ENCODE measurements at regions not wholly inside any gene's neighbourhood (a gene's known extent, or its start where the extent isn't known, plus 50 kb on each side); places are given as distances from the start of the nearest gene placed in this dataset.

GRCh38 chr7:41328131-41328530, 374.8 kb downstream of the INHBA start:
- Histone ChIP-seq H3K27ac (no peak overlapping the region), H3K9me3 (no peaks in the 10 kb centered on the region), H3K4me1 (no peaks in the 10 kb centered on the region), H3K27me3 (no peaks in the 10 kb centered on the region), H3K4me3 (no peak overlapping the region), H3K36me3 (no peaks in the 10 kb centered on the region)
- TF ChIP-seq CTCF (IDR thresholded peaks at IDR 0.05): no peak
- intact Hi-C loops (cut with DNase I): no loop called here
- no peak for DNase-seq
- ATAC-seq: no peak

- Histone ChIP-seq H3K27me3 (no peaks in the 10 kb centered on the region), H3K4me3 (no peak overlapping the region), H3K27ac (no peak overlapping the region), H3K36me3 (no peaks in the 10 kb centered on the region), H3K4me1 (no peaks in the 10 kb centered on the region), H3K9me3 (no peaks in the 10 kb centered on the region)
- no peak for DNase-seq
- intact Hi-C loops (cut with DNase I): no loop called here
- ATAC-seq: no peak
- TF ChIP-seq CTCF (IDR thresholded peaks at IDR 0.05): no peak
These were observed 376.3 kb downstream of the INHBA start for GRCh38 chr7:41326616-41327015.

- no peak for TF ChIP-seq CTCF (IDR thresholded peaks at IDR 0.05)
- Histone ChIP-seq H3K36me3 (no peaks in the 10 kb centered on the region), H3K27me3 (no peaks in the 10 kb centered on the region), H3K4me3 (no peak overlapping the region), H3K4me1 (no peaks in the 10 kb centered on the region), H3K27ac (no peak overlapping the region), H3K9me3 (no peaks in the 10 kb centered on the region)
- DNase-seq (no peak), ATAC-seq (no peak)
- intact Hi-C loops (cut with DNase I): no loop called here
These were observed 379.1 kb downstream of the INHBA start for GRCh38 chr7:41323806-41324205.

GRCh38 chr7:41319581-41319980, 383.3 kb downstream of the INHBA start:
- intact Hi-C loops (cut with DNase I): no loop called here
- DNase-seq: no peak
- Histone ChIP-seq H3K9me3 (no peaks in the 10 kb centered on the region), H3K27me3 (no peaks in the 10 kb centered on the region), H3K4me1 (no peaks in the 10 kb centered on the region), H3K4me3 (no peak overlapping the region), H3K27ac (no peak overlapping the region), H3K36me3 (no peaks in the 10 kb centered on the region)
- ATAC-seq: no peak
- no peak for TF ChIP-seq CTCF (IDR thresholded peaks at IDR 0.05)

GRCh38 chr7:41316410-41316809, 386.5 kb downstream of the INHBA start:
- DNase-seq: no peak
- Histone ChIP-seq H3K9me3 (no peaks in the 10 kb centered on the region), H3K4me1 (no peaks in the 10 kb centered on the region), H3K27ac (no peak overlapping the region), H3K27me3 (no peaks in the 10 kb centered on the region), H3K4me3 (no peak overlapping the region), H3K36me3 (no peaks in the 10 kb centered on the region)
- ATAC-seq: no peak
- TF ChIP-seq CTCF (IDR thresholded peaks at IDR 0.05): no peak
- intact Hi-C loops (cut with DNase I): no loop called here

- peak; percentile 9 for TF ChIP-seq CTCF (IDR thresholded peaks at IDR 0.05)
- intact Hi-C loops (cut with DNase I): no loop called here
- Histone ChIP-seq H3K27ac (no peak overlapping the region), H3K9me3 (no peaks in the 10 kb centered on the region), H3K4me3 (no peak overlapping the region), H3K36me3 (no peaks in the 10 kb centered on the region), H3K4me1 (no peaks in the 10 kb centered on the region), H3K27me3 (no peaks in the 10 kb centered on the region)
- no peak for DNase-seq
- peak; percentile 42 for ATAC-seq
These were observed 387.1 kb downstream of the INHBA start for GRCh38 chr7:41315764-41316163.
